C4-2B (cell line): ENCODE measurements at regions not wholly inside any gene's neighbourhood (a gene's known extent, or its start where the extent isn't known, plus 50 kb on each side); places are given as distances from the start of the nearest gene placed in this dataset.

Source experiments
- CTCF ChIP-seq: fragments of 450-650 bp; conservative IDR thresholded peaks from 2 replicates; pipeline ENCODE4 v1.5.1; 2017; ENCODE audit warnings: mild to moderate bottlenecking
- ZFX ChIP-seq: fragments of 450-650 bp; IDR thresholded peaks from 2 replicates; pipeline ENCODE4 v1.6.1; 2017

- no peak for TF ChIP-seq CTCF
- no peak for TF ChIP-seq ZFX
These were observed 262.0 kb downstream of the MREG start for GRCh38 chr2:215751200-215751910.
